H1 (cell line): ENCODE measurements at regions not wholly inside any gene's neighbourhood (a gene's known extent, or its start where the extent isn't known, plus 50 kb on each side); places are given as distances from the start of the nearest gene placed in this dataset.

Source experiments
- BRCA1 ChIP-seq: IDR thresholded peaks from 2 replicates; pipeline ENCODE4 v1.6.1; 2012; ENCODE audit warnings: low read depth, low read length, improper control_type of control experiment
- CREB1 ChIP-seq: IDR thresholded peaks from 2 replicates; pipeline ENCODE4 v1.6.1; 2012; ENCODE audit warnings: inconsistent platforms
- NRF1 ChIP-seq: IDR thresholded peaks from 2 replicates; pipeline ENCODE4 v1.6.1; 2011; ENCODE audit warnings: mild to moderate bottlenecking, low read depth, low read length, improper control_type of control experiment
- PHF8 ChIP-seq: fragments of 200-600 bp; sonication (generic); conservative IDR thresholded peaks from 2 replicates; pipeline ENCODE4 v1.7.1; 2012; ENCODE audit warnings: low read depth, mild to moderate bottlenecking, inconsistent platforms, low read length, moderate library complexity
- RXRA ChIP-seq: IDR thresholded peaks from 2 replicates; pipeline ENCODE4 v1.6.1; 2011; ENCODE audit warnings: low read depth, mild to moderate bottlenecking, low read length, moderate library complexity; ENCODE audit not compliant: insufficient read depth
- SP2 ChIP-seq: IDR thresholded peaks from 2 replicates; pipeline ENCODE4 v1.6.1; 2012; ENCODE audit warnings: mild to moderate bottlenecking, low read length, inconsistent platforms
- TAF1 ChIP-seq: IDR thresholded peaks from 2 replicates; pipeline ENCODE4 v1.6.1; 2011; ENCODE audit warnings: mild to moderate bottlenecking, low read depth, low read length

DNA sequence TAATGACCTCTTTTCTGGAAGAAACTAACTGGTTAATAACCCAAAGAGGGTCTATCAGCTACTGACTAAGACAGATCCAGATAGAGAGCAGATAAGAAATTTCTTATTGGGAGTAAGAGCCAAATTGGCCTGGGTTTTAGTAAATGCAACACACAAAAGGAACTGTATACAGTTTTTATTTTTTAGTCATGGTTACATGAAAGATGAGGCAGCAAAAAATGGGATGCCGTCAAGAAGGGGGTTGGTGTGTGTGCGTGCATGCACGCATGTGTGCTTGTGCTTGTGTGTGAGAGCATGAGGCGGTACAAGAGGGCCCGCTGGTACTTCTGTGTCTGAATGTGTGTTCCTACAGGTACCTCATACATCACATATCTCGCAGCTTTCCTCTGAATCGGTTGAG lies 466.2 kb upstream of the HNRNPA3 start (continued):
- TF ChIP-seq BRCA1 (no peak), NRF1 (no peak), TAF1 (no peak), SP2 (no peak), PHF8 (no peak), CREB1 (no peak), RXRA (no peak)
